ENCODE measurements at regions not wholly inside any gene's neighbourhood (a gene's known extent, or its start where the extent isn't known, plus 50 kb on each side); places are given as distances from the start of the nearest gene placed in this dataset.
A peak's percentile ranks its signal among the peaks of the same experiment; 100 is the strongest.

DNA sequence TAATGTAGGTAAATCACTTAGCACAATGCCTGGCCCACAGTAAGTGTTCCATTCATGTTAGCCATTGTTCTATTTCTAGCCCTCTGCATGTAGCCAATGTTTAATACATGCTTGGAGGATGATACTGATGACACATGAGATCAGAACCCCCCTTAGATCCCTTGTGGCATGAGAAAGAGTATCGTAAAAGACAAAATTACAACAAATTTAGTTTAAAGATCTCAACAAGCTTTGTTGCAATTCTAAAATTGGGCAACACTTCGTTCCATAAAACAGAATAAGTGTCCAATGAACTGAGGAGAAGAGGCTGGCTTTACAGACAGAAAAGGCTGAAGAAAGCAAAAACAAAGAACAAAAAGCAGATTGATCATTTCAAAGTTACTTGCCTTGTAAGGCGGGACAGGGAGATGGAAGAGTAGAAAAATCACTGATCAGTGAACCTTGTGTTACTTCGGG, 148.7 kb upstream of the SLC1A4 start:
- Histone ChIP-seq H3K36me3 (no peaks in the 10 kb centered on the region), H3K27ac (no peak overlapping the region)
- ATAC-seq: peak in 1 of 4 donors; percentile 7

DNA sequence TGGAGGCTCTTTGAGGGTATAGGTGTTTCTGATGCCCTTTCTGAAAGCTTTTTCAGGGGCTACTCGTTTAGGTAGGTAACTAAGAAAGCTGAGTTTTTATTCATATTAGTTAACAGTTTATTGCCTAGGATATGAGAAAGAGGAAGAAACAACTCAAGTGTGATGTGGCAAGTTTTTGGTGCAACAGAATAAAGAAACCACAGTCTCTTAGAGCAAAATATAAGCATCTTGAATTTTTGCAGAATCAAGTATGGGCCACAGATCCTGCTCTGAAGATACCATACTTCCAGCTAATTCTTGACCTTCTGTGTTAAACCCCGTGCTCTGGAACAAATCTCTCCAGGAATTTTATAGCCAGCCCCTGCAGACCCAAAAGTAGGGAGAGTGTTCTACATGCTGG, 147.7 kb upstream of the SLC1A4 start:
- TF ChIP-seq, protein P1, sequence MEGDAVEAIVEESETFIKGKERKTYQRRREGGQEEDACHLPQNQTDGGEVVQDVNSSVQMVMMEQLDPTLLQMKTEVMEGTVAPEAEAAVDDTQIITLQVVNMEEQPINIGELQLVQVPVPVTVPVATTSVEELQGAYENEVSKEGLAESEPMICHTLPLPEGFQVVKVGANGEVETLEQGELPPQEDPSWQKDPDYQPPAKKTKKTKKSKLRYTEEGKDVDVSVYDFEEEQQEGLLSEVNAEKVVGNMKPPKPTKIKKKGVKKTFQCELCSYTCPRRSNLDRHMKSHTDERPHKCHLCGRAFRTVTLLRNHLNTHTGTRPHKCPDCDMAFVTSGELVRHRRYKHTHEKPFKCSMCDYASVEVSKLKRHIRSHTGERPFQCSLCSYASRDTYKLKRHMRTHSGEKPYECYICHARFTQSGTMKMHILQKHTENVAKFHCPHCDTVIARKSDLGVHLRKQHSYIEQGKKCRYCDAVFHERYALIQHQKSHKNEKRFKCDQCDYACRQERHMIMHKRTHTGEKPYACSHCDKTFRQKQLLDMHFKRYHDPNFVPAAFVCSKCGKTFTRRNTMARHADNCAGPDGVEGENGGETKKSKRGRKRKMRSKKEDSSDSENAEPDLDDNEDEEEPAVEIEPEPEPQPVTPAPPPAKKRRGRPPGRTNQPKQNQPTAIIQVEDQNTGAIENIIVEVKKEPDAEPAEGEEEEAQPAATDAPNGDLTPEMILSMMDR (IDR thresholded peaks at IDR 0.05): no peak
- H3K36me3 ChIP-seq: no peaks in the 10 kb centered on the region
- intact Hi-C loops (cut with DNase I): no loop called here
- H3K4me3 ChIP-seq: no peak overlapping the region
- H3K27ac ChIP-seq: no peak overlapping the region
- peaks cover 0 to 8% (median 0%) of the 10 kb centered on the region in 3 donors for H3K4me1 ChIP-seq
- H3K27me3 ChIP-seq: no peaks in the 10 kb centered on the region
- H3K9me3 ChIP-seq: no peaks in the 10 kb centered on the region
- no peak for DNase-seq
- 50 to 66% methylated on average over 2 of the region's 2 CpGs for WGBS, 2 donors
- ATAC-seq: no peak
- FAIRE-seq: no peak

More for the DNA sequence above, 148.7 kb upstream of the SLC1A4 start:
- H3K4me3 ChIP-seq: no peak overlapping the region
- H3K4me1 ChIP-seq: peaks cover 0 to 3% (median 0%) of the 10 kb centered on the region in 3 donors
- DNase-seq (no peak), FAIRE-seq (no peak)
- 50 to 61% methylated on average over 4 of the region's 4 CpGs for WGBS, 2 donors
- no peaks in the 10 kb centered on the region for H3K9me3 ChIP-seq
- intact Hi-C loops (cut with DNase I): no loop called here
- H3K27me3 ChIP-seq: no peaks in the 10 kb centered on the region
- TF ChIP-seq, protein P1 (IDR thresholded peaks at IDR 0.05): no peak

DNA sequence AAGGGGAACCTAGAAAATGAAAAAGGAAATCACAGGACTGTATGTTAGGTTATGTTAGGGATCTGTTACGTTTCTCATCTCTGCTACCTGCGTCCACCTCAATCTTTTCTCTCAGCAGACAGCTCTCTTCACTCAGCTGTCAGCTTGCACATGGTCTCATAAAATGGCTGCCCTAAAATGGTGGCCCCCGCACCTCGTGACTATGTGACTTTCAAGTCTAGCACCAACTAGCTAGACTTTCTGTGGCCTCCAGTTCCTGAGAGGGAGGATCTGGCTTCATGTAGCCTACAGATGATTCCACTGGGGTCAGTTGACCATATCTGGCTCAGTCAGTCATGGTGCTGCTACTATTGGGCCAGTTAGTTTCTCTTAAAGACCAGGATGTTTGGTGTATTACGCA, 147.2 kb upstream of the SLC1A4 start:
- H3K9me3 ChIP-seq: no peaks in the 10 kb centered on the region
- DNase-seq: no peak
- FAIRE-seq: no peak
- no peak for ATAC-seq
- H3K4me3 ChIP-seq: no peak overlapping the region
- no peaks in the 10 kb centered on the region for H3K36me3 ChIP-seq
- no peak overlapping the region for H3K27ac ChIP-seq
- TF ChIP-seq, protein P1 (IDR thresholded peaks at IDR 0.05): no peak
- H3K27me3 ChIP-seq: no peaks in the 10 kb centered on the region
- peaks cover 0 to 8% (median 0%) of the 10 kb centered on the region in 3 donors for H3K4me1 ChIP-seq
- intact Hi-C loops (cut with DNase I): no loop called here
- 94 to 95% methylated on average over 5 of the region's 5 CpGs for WGBS, 2 donors

DNA sequence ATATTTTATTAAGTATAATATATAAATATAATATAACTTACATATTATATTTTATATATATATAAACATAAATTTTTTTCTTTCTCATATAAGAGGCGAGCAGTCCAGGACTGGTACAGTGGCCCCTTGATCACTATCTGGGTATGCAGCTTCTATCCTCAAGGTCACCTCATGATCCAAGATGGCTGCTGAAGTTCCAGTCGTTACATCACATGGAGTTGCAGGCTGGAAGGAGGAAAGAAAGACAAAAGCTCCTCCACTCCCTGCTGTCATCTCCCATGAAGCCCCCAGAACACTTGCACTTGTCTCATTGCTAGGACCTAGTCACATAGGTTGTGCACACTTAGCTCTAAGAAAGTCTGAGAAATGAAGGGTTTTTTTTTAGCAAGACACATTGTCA, 145.1 kb upstream of the SLC1A4 start:
- TF ChIP-seq, protein P1 (IDR thresholded peaks at IDR 0.05): no peak
- Histone ChIP-seq H3K4me1 (peaks cover 0 to 8% (median 0%) of the 10 kb centered on the region in 3 donors), H3K27ac (no peak overlapping the region), H3K9me3 (no peaks in the 10 kb centered on the region), H3K4me3 (no peak overlapping the region), H3K27me3 (no peaks in the 10 kb centered on the region), H3K36me3 (no peaks in the 10 kb centered on the region)
- ATAC-seq (no peak), DNase-seq (no peak), FAIRE-seq (no peak)
- 89 to 95% methylated on average over 2 of the region's 2 CpGs for WGBS, 2 donors
- intact Hi-C loops (cut with DNase I): no loop called here

DNA sequence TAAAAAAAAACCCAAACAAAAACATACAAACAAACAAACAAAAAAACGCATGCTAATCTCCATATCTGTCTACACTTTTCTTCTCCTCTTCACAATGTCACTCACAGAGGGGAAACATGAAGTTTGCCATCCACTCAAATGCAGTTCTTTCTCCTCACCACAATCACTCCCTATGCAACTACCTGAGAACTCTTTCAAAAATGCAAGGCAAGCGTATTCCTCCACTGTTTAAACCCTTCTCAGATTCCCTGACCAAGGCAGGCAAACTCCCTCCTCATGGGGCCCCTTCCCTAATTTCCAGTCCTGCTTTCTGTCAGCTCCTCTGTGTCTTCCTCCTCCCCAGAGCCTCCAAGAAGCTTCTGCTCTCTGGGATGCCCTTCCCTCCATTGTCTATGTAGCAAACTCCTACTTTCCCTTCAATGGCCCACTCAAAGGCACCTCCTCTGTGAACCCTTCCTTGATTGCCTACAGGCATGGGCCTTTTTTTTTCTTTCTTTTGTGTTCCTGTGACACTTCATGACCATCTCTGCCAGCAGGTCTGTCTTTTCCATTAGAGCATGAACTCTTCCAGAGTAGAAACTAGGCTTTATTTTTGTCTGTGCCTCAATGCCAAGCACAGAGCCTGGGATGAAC, 143.8 kb upstream of the SLC1A4 start:
- no peaks in the 10 kb centered on the region for H3K9me3 ChIP-seq
- intact Hi-C loops (cut with DNase I): no loop called here
- H3K27me3 ChIP-seq: no peaks in the 10 kb centered on the region
- ATAC-seq: no peak
- TF ChIP-seq, protein P1 (IDR thresholded peaks at IDR 0.05): no peak
- H3K27ac ChIP-seq: no peak overlapping the region
- H3K4me1 ChIP-seq: peaks cover 0 to 8% (median 0%) of the 10 kb centered on the region in 3 donors
- no peak for FAIRE-seq
- H3K36me3 ChIP-seq: no peaks in the 10 kb centered on the region
- no peak for DNase-seq
- 83 to 90% methylated on average over 2 of the region's 2 CpGs for WGBS, 2 donors
- H3K4me3 ChIP-seq: no peak overlapping the region

All from pancreas (tissue), 10 donors.